Fibroblast of lung (primary cell): ENCODE measurements at regions not wholly inside any gene's neighbourhood (a gene's known extent, or its start where the extent isn't known, plus 50 kb on each side); places are given as distances from the start of the nearest gene placed in this dataset.

Source experiments
- EZH2 ChIP-seq: IDR thresholded peaks from 2 replicates; pipeline ENCODE4 v1.5.1; 2012; ENCODE audit warnings: low read length, control low read depth, mild to moderate bottlenecking; ENCODE audit errors: missing control alignments
- TF ChIP-seq, protein P1 (sequence below), 2 donors: IDR thresholded peaks in 1 of 2; conservative IDR thresholded peaks in 1 of 2; 1 replicate in 1 of 2; 2 replicates in 1 of 2; pipeline ENCODE4 v1.5.1; 2011 to 2012; ENCODE audit warnings: low read length in 2 of 2, control low read depth in 1 of 2, inconsistent platforms in 1 of 2, low read depth in 1 of 2, mild to moderate bottlenecking in 1 of 2

DNA sequence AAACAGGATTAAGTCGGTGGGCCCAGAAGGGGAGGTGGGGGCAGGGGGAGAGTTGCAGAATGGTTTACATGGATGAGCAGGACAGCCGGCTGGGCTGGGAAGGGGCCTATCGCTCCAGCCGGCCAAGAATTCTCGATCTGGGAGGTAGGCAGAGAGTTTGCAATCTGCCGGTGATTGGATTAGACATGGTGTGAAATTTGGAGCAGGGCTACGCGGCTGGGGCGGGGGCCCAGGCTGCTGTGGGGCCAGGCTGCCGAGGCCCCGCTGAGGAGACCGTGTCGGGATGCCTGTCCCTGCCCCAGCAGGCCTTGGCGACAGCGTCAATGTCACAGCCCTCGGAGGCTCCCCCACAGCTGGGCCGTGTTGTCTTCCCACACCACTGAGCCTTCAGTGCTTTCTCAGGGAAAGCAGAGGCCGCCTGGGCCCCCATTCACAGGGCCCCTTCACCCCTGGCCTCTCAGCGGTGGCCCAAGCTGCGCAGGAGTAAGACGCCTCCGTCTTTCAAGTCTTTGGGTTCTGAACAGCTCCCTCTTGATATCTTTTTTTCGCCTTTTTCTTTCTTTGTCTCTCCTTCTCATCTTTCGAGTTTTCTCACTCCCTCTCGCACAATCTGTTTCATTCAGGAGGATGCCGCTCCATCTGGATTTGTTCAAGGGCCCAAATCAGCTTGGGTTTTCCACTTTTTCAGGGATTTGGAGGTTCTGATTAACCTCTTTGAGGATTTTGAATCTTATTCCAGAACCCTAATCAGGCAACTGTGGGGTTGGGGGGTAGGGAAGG, 117.5 kb upstream of the PARP11 start:
- TF ChIP-seq, protein P1, sequence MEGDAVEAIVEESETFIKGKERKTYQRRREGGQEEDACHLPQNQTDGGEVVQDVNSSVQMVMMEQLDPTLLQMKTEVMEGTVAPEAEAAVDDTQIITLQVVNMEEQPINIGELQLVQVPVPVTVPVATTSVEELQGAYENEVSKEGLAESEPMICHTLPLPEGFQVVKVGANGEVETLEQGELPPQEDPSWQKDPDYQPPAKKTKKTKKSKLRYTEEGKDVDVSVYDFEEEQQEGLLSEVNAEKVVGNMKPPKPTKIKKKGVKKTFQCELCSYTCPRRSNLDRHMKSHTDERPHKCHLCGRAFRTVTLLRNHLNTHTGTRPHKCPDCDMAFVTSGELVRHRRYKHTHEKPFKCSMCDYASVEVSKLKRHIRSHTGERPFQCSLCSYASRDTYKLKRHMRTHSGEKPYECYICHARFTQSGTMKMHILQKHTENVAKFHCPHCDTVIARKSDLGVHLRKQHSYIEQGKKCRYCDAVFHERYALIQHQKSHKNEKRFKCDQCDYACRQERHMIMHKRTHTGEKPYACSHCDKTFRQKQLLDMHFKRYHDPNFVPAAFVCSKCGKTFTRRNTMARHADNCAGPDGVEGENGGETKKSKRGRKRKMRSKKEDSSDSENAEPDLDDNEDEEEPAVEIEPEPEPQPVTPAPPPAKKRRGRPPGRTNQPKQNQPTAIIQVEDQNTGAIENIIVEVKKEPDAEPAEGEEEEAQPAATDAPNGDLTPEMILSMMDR (conservative IDR thresholded peaks at IDR 0.05 in 1 of 2, IDR thresholded peaks at IDR 0.05 in 1 of 2; ENCODE audit: low read depth in 1 of 2, low read length in 2 of 2), result no peak
- TF ChIP-seq EZH2, result no peak
